Activated CD4-positive, alpha-beta T cell treated with anti-CD3 and anti-CD28 coated beads, Interleukin-2, amount 50 U/mL, for 48 hours (primary cell): ENCODE measurements at regions not wholly inside any gene's neighbourhood (a gene's known extent, or its start where the extent isn't known, plus 50 kb on each side); places are given as distances from the start of the nearest gene placed in this dataset.
A peak's percentile ranks its signal among the peaks of the same experiment; 100 is the strongest.
"Not testable (repeated sequence)": the region's sequence is repeated elsewhere in the genome, so short reads cannot be mapped to it uniquely, and the experiment has no call there.

Experiments
- DNase-seq, 2 experiments: peaks; one replicate each; pipeline ENCODE4 v3.0.0-alpha.2; 2020

GRCh38 chr2:105567996-105568494 is 169.2 kb upstream of the FHL2 start:
- no peak for DNase-seq

- DNase-seq, result no peak
Measured at GRCh38 chr2:105563000-105563719, 164.3 kb upstream of the FHL2 start.

GRCh38 chr2:105561401-105561800 is 162.6 kb upstream of the FHL2 start:
- DNase-seq, result no peak

- DNase-seq, result no peak
Measured at GRCh38 chr2:105560157-105560556, 161.3 kb upstream of the FHL2 start.

DNA sequence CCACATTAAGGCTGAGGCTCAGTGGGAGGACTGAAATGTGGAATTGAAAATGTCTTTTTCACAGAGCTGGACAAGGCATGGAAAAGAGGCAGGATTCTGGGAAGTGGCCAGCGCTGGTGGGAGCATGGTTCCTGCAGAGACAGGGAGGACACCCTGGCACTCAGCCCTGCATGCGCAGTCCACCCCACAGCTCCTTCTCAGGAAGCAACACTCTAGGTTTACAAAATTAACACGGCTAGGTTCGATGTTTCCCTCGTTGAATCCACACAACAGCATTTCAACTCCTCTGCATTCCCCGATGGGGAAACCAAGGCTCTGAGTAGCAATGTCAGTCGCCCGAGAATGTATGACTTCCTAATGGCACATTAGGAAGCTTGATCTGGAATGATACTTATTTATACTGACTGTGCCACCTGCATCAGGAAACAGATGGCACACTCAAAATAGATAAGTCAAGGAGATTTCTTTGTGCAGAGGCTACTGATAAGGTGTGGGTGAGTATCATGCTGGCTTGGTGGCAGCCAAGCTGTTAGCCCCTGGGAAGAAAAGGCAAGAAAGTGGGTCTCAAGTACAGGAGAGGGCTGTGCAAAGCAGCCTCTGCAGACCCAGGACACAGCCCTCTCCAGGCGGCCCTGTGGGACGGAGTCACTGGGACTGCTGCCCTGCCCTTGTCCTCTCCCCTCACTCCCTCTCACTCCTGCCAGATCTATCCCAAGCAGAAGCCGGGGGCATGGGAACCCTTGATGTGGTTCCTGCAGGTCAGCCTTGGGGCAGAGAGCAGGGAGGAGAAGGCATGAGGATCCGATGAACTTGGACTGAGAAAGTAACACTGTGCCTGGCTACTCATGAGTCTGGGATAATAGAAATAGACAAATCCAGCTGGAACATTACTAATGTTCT is 158.4 kb upstream of the FHL2 start:
- no peak for DNase-seq

DNA sequence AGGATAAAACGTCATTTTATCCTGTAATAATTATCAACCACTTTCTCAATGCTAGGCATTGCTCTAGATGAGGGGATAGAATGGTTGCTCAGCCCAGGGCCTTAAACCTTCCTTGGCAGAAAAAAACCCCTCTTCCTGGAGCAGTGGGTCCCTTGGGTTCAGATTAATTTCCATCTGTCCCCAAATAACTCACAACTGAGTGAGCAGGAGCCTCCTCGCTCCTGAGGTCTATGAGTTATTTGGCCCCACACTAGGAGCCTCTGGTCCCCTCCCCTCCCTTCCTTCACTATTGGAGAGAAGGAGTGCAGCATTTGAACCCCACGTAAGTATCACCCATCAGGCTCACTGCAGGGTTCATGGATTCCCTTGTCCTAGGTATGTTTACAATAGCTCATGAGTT is 157.5 kb upstream of the FHL2 start:
- DNase-seq, result no peak

GRCh38 chr2:105554235-105554634 is 155.4 kb upstream of the FHL2 start:
- no peak for DNase-seq

- DNase-seq, result no peak
Measured at GRCh38 chr2:105553538-105554196, 154.8 kb upstream of the FHL2 start.

GRCh38 chr2:105546628-105546974 is 147.8 kb upstream of the FHL2 start:
- peak in 1 of 2 experiments; percentile 4 for DNase-seq

DNA sequence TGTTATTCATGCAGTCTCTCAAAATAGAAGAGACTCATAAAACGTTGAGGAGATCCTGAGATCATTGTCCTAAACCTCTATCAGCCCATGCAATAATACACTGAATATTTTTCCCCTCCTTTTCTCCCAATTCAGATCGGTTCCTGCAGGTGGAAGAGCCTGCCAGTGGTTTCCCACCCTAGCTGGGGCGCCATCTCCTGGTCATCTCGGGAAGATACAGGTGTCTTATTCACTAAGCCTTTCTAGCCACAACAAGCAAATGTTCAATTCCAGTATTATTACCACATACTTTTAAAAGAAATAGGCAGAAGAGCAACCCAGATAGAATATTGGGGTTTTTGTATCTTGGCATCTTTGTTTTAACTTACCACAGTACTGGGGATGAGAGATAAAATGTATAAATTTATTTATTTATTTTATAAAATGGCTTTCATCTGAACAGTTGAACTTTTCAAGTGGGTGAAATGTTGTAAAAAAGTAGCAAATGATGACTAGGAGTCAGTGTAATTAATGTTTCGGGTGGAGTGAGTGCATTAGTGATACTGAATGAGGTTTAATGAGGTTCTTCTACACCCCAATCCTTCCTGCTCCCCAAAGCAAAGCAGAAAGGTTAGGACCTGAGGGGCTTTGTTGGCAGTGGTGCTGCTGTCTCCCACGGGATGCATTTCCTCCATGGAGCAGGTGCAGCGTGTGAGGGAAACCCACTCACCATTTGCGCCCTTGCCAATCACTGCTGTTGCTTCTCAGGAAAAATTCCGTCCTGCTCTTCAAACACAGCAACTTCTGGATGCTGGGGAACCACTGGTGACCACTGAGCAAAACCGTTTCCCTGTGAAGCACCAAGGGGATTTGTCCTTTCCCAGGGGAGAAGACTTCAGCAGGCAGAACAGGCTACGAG is 147.1 kb upstream of the FHL2 start:
- peak; percentile 75 to 80 for DNase-seq

- no peak for DNase-seq
Measured at GRCh38 chr2:105544591-105545377, 145.9 kb upstream of the FHL2 start.

DNA sequence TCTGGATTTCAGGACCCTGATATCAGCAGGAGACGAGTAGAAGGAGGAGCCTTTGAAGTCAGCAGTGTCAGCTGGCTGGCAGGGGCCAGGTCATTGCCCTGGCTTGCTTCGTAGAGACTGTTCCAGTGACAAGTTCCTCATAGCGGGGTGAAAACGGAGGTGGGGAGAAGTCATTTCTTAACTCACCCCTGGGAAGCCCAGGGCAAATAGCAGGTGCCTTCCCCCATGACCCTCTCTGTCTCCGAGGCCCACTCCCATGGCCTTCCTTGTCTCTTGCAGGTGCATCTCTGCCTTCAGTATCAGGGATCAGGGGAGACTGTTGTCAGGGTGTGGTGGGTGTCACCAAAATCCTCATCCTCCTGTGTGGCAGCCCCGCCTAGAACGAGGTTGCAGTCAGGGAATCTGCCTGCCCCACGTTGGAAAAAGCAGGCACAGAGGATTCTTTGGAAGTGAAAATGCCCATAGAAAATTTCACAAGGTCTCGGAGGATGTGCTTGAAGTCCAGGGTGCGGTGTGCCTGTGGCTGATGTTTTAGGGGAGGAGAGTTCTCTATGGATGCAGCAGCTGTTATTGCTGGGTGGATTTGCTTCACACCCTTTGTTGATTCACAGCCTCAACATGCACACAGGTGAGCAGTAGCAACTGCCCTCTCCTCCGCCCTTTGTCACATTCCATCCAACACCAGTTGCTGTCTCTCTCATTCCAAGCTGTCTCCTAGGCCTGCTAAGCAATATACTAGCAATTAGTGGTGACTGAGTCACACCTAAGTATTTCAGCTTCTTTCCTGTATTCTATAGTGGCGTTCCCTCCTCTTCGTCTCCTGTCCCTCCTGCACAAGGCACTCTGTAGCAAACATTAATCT is 142.6 kb upstream of the FHL2 start:
- DNase-seq, result no peak

GRCh38 chr2:105540642-105541041 is 141.8 kb upstream of the FHL2 start:
- no peak for DNase-seq

DNA sequence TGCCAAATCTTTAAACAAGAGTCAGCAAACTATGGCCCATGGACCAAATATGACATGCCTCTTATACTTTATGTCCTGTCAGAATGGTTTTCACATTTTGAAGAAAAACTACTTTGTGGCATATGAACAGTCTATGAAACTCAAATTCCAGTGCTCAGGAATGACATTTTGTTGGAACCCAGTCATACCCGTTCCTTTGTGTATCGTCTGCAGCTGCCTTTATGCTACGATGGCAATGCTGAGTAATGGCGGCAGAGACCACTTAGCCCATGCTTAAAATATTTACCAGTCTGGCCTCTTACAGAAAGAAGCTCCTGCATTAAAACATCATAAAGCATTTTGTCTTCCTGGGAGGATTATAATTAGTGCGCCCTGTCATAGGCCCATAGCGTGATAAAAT is 140.5 kb upstream of the FHL2 start:
- no peak for DNase-seq

GRCh38 chr2:105538840-105539239 is 140.0 kb upstream of the FHL2 start:
- no peak for DNase-seq

- no peak for DNase-seq
Measured at GRCh38 chr2:105537920-105538319, 139.1 kb upstream of the FHL2 start.

- DNase-seq, result no peak
Measured at GRCh38 chr2:105537466-105537865, 138.6 kb upstream of the FHL2 start.

GRCh38 chr2:105536175-105536574 is 137.3 kb upstream of the FHL2 start:
- DNase-seq, result no peak

GRCh38 chr2:105529258-105529657 is 130.4 kb upstream of the FHL2 start:
- not testable (repeated sequence) for DNase-seq
